ENCODE measurements at regions not wholly inside any gene's neighbourhood (a gene's known extent, or its start where the extent isn't known, plus 50 kb on each side); places are given as distances from the start of the nearest gene placed in this dataset.
"Not testable (repeated sequence)": the region's sequence is repeated elsewhere in the genome, so short reads cannot be mapped to it uniquely, and the experiment has no call there.

GRCh38 chr5:164235300-164235891 is 730.0 kb downstream of the MAT2B start:
- DNase-seq (ENCODE audit: low read depth in 4 of 4, low spot score in 2 of 4) = peak in 1 of 4 donors; percentile 13

GRCh38 chr5:164237486-164237885 is 732.1 kb downstream of the MAT2B start:
- no peak for DNase-seq (ENCODE audit: low read depth in 4 of 4, low spot score in 2 of 4)

- not testable (repeated sequence) for DNase-seq (ENCODE audit: low read depth in 4 of 4, low spot score in 2 of 4)
These were observed 746.4 kb downstream of the MAT2B start for GRCh38 chr5:164251781-164252180.

- DNase-seq (ENCODE audit: low read depth in 4 of 4, low spot score in 2 of 4) = no peak
These were observed 748.3 kb downstream of the MAT2B start for GRCh38 chr5:164253764-164254163.

- no peak for DNase-seq (ENCODE audit: low read depth in 4 of 4, low spot score in 2 of 4)
These were observed 750.3 kb downstream of the MAT2B start for GRCh38 chr5:164255598-164256213.

GRCh38 chr5:164256351-164256750 is 750.9 kb downstream of the MAT2B start:
- no peak for DNase-seq (ENCODE audit: low read depth in 4 of 4, low spot score in 2 of 4)

- no peak for DNase-seq (ENCODE audit: low read depth in 4 of 4, low spot score in 2 of 4)
These were observed 751.5 kb downstream of the MAT2B start for GRCh38 chr5:164256954-164257353.

- DNase-seq (ENCODE audit: low read depth in 4 of 4, low spot score in 2 of 4) = no peak
These were observed 760.1 kb downstream of the MAT2B start for GRCh38 chr5:164265566-164265965.

GRCh38 chr5:164266571-164266970 is 761.2 kb downstream of the MAT2B start:
- DNase-seq (ENCODE audit: low read depth in 4 of 4, low spot score in 2 of 4) = no peak

GRCh38 chr5:164277720-164278119 is 772.3 kb downstream of the MAT2B start:
- DNase-seq (ENCODE audit: low read depth in 4 of 4, low spot score in 2 of 4) = no peak

GRCh38 chr5:164289526-164289925 is 784.1 kb downstream of the MAT2B start:
- DNase-seq (ENCODE audit: low read depth in 4 of 4, low spot score in 2 of 4) = no peak

GRCh38 chr5:164296603-164297080 is 791.2 kb downstream of the MAT2B start:
- peak in 3 of 4 donors; percentile 34 to 58 (median 52) for DNase-seq (ENCODE audit: low read depth in 4 of 4, low spot score in 2 of 4)

- DNase-seq (ENCODE audit: low read depth in 4 of 4, low spot score in 2 of 4) = no peak
These were observed 792.7 kb downstream of the MAT2B start for GRCh38 chr5:164298165-164298564.

- no peak for DNase-seq (ENCODE audit: low read depth in 4 of 4, low spot score in 2 of 4)
These were observed 794.9 kb downstream of the MAT2B start for GRCh38 chr5:164300295-164300694.

- no peak for DNase-seq (ENCODE audit: low read depth in 4 of 4, low spot score in 2 of 4)
These were observed 795.7 kb downstream of the MAT2B start for GRCh38 chr5:164301136-164301535.

- DNase-seq (ENCODE audit: low read depth in 4 of 4, low spot score in 2 of 4) = no peak
These were observed 796.3 kb downstream of the MAT2B start for GRCh38 chr5:164301708-164302107.

- DNase-seq (ENCODE audit: low read depth in 4 of 4, low spot score in 2 of 4) = no peak
These were observed 797.3 kb downstream of the MAT2B start for GRCh38 chr5:164302533-164303235.

- no peak for DNase-seq (ENCODE audit: low read depth in 4 of 4, low spot score in 2 of 4)
These were observed 798.3 kb downstream of the MAT2B start for GRCh38 chr5:164303646-164304215.

GRCh38 chr5:164306662-164307061 is 801.2 kb downstream of the MAT2B start:
- DNase-seq (ENCODE audit: low read depth in 4 of 4, low spot score in 2 of 4) = no peak

GRCh38 chr5:164312801-164313200 is 807.4 kb downstream of the MAT2B start:
- DNase-seq (ENCODE audit: low read depth in 4 of 4, low spot score in 2 of 4) = no peak

- no peak for DNase-seq (ENCODE audit: low read depth in 4 of 4, low spot score in 2 of 4)
These were observed 812.3 kb downstream of the MAT2B start for GRCh38 chr5:164317676-164318075.

- DNase-seq (ENCODE audit: low read depth in 4 of 4, low spot score in 2 of 4) = no peak
These were observed 813.7 kb downstream of the MAT2B start for GRCh38 chr5:164319161-164319560.

Data from left renal cortex interstitium (tissue), 4 donors.